CD4-positive, CD25-positive, alpha-beta regulatory T cell (primary cell): ENCODE measurements at regions not wholly inside any gene's neighbourhood (a gene's known extent, or its start where the extent isn't known, plus 50 kb on each side); places are given as distances from the start of the nearest gene placed in this dataset.

Experiments used
- ATAC-seq, 2 donors: fragments of 150-1000 bp; cut with Tn5 transposase; one replicate each; pipeline ENCODE4 v1.10.0; 2021; ENCODE audit warnings: low read depth in 2 of 2, moderate number of reproducible peaks in 2 of 2, moderate library complexity in 1 of 2
- DNase-seq, 3 donors: peaks; one replicate each; pipeline versions ENCODE4 v3.0.0 to v3.0.0-alpha.2; 2012 to 2022; ENCODE audit warnings: mixed read lengths in 1 of 3
- H3K27ac ChIP-seq: one replicate; pipeline ENCODE4 v1.7.0; 2013; ENCODE audit warnings: mild to moderate bottlenecking, low read length; ENCODE audit not compliant: insufficient read depth, poor library complexity, severe bottlenecking
- H3K27me3 ChIP-seq: one replicate; pipeline ENCODE4 v1.7.0; 2013; ENCODE audit warnings: low read length; ENCODE audit not compliant: control insufficient read depth, insufficient read depth
- H3K36me3 ChIP-seq: one replicate; pipeline ENCODE4 v1.7.0; 2013; ENCODE audit warnings: mild to moderate bottlenecking, low read length, moderate library complexity; ENCODE audit not compliant: control insufficient read depth, insufficient read depth
- H3K4me1 ChIP-seq: 2 replicates; pipeline ENCODE4 v1.7.0; 2013; ENCODE audit warnings: mild to moderate bottlenecking, low read length; ENCODE audit not compliant: insufficient read depth, control insufficient read depth, poor library complexity, severe bottlenecking
- H3K4me3 ChIP-seq: one replicate; pipeline ENCODE4 v1.7.0; 2013; ENCODE audit warnings: low read depth, mild to moderate bottlenecking, low read length, moderate library complexity
- H3K9me3 ChIP-seq, 2 experiments: 1 replicate in 1 of 2; 2 replicates in 1 of 2; pipeline ENCODE4 v1.7.0; 2013; ENCODE audit warnings: low read length in 2 of 2, mild to moderate bottlenecking in 1 of 2, moderate library complexity in 1 of 2; ENCODE audit not compliant: control insufficient read depth in 2 of 2
- H3K27ac Mint-ChIP-seq, 3 donors: one replicate each; pipeline ENCODE4 v1.8.0; 2020 to 2022; ENCODE audit warnings: mild to moderate bottlenecking in 3 of 3, mixed read lengths in 3 of 3, moderate library complexity in 2 of 3
- H3K27me3 Mint-ChIP-seq: one replicate; pipeline ENCODE4 v1.8.0; 2022; ENCODE audit warnings: mild to moderate bottlenecking, mixed read lengths
- H3K36me3 Mint-ChIP-seq: one replicate; pipeline ENCODE4 v1.8.0; 2020; ENCODE audit warnings: mixed read lengths
- H3K4me1 Mint-ChIP-seq, 4 donors: one replicate each; pipeline ENCODE4 v1.8.0; 2020 to 2022; ENCODE audit warnings: mixed read lengths in 4 of 4, mild to moderate bottlenecking in 1 of 4
- H3K4me3 Mint-ChIP-seq, 4 donors: one replicate each; pipeline ENCODE4 v1.8.0; 2020 to 2022; ENCODE audit warnings: mild to moderate bottlenecking in 4 of 4, mixed read lengths in 4 of 4, moderate library complexity in 3 of 4
- H3K9me3 Mint-ChIP-seq, 7 donors: one replicate each; pipeline ENCODE4 v1.8.0; 2020 to 2022; ENCODE audit warnings: mixed read lengths in 7 of 7, mild to moderate bottlenecking in 3 of 7, moderate library complexity in 2 of 7

DNA sequence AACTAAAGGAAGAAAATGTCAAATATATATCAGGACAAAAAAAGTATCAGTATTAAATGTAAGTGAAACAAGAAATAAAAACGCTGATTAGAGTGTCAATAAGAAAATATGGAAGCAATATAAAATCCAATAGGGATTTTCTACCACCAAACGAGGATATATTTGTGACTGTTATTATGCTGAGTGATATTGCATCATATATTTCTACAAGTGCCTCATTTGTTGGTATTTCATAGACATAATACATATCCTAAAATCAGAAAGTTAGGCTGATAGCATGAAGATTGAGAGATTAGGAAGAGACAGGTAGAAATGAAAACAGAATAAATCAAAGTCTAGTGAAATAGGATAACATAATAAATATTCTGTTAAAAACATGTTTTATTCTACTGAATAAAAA lies 429.2 kb upstream of the IRAK1BP1 start:
- Mint-ChIP-seq H3K9me3 (peaks cover 0 to 5% (median 4%) of the 10 kb centered on the region in 7 donors), H3K4me3 (no peak overlapping the region), H3K27ac (no peak overlapping the region), H3K4me1 (no peaks in the 10 kb centered on the region), H3K36me3 (no peaks in the 10 kb centered on the region), H3K27me3 (no peaks in the 10 kb centered on the region)
- no peaks in the 10 kb centered on the region for H3K27me3 ChIP-seq
- no peaks in the 10 kb centered on the region for H3K4me1 ChIP-seq
- H3K36me3 ChIP-seq = no peaks in the 10 kb centered on the region
- DNase-seq (no peak), ATAC-seq (no peak)
- H3K9me3 ChIP-seq = no peaks in the 10 kb centered on the region
- no peak overlapping the region for H3K27ac ChIP-seq
- no peak overlapping the region for H3K4me3 ChIP-seq

DNA sequence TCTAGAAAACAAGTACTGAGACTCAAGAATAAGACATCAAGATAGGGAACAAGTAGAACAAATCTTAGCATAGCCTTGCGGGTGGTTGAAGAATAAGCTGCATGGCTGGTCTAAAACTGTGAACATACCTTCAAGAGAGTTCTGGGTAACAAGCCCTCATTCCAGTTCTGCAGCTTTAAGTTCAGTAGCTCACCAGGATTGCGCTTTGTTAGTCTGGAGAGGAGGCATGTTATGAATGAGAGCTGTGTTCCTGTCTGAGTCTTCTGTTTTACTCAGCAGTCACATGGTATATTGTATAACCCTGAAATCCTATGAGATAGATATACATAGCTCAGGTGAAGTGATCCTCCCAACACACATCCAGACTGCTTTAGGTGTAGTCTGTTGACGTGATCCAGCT lies 406.6 kb upstream of the IRAK1BP1 start:
- H3K4me3 ChIP-seq = no peak overlapping the region
- no peaks in the 10 kb centered on the region for H3K27me3 ChIP-seq
- no peak for DNase-seq
- no peaks in the 10 kb centered on the region for H3K36me3 Mint-ChIP-seq
- H3K4me3 Mint-ChIP-seq = no peak overlapping the region
- H3K27me3 Mint-ChIP-seq = no peaks in the 10 kb centered on the region
- no peaks in the 10 kb centered on the region for H3K4me1 ChIP-seq
- no peak overlapping the region for H3K27ac Mint-ChIP-seq
- no peaks in the 10 kb centered on the region for H3K36me3 ChIP-seq
- H3K27ac ChIP-seq = no peak overlapping the region
- peaks cover 0 to 2% of the 10 kb centered on the region in 2 experiments for H3K9me3 ChIP-seq
- H3K9me3 Mint-ChIP-seq = peaks cover 0 to 9% (median 4%) of the 10 kb centered on the region in 7 donors
- no peaks in the 10 kb centered on the region for H3K4me1 Mint-ChIP-seq
- ATAC-seq = no peak

DNA sequence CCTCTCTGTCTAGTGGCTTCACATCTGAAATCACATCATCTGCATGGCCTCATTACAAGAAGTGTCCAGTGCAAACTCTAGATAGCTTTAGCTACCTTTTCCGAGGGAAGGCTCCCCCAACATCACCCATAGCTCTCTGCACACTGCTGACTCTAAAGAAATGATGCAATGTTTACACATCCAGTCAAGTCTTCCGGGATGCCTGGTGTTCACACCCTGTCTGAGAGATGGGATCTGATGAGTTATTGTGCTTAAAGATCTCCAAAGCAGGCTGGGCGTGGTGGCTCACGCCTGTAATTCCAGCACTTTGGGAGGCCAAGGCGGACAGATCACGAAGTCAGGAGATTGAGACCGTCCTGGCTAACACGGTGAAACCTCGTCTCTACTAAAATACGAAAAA lies 404.6 kb upstream of the IRAK1BP1 start:
- peaks cover 0 to 2% of the 10 kb centered on the region in 2 experiments for H3K9me3 ChIP-seq

DNA sequence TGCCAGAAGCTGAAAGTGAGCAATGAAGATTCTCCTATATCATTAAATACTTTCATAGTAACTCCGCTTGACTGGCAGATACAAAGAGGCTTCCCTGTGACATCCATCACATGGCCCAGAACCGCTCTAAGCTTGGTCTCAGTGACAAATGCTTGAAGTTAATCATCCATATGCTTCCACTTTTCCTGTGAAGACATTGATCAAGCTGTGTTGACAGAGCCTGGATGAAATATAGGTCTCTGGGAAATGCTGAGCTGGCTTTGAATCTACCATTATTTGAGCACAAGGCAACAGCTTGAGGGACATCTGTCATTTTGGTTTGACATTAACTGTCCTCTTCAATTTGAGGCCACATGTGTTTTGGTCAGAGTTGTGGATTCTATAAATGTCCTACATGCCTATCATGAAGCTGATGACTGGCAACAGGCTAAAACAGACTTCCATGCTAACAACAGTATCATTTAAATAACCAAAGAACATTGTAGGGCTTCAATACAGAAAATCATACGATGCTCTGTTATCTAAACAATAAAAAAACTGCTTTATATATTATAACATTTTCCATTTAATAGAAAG lies 402.2 kb upstream of the IRAK1BP1 start:
- H3K27me3 ChIP-seq = no peaks in the 10 kb centered on the region
- no peaks in the 10 kb centered on the region for H3K36me3 Mint-ChIP-seq
- H3K9me3 ChIP-seq = no peaks in the 10 kb centered on the region
- DNase-seq (no peak), ATAC-seq (no peak)
- no peaks in the 10 kb centered on the region for H3K4me1 ChIP-seq
- H3K27me3 Mint-ChIP-seq = no peaks in the 10 kb centered on the region
- peaks cover 0 to 12% (median 0%) of the 10 kb centered on the region in 7 donors for H3K9me3 Mint-ChIP-seq
- no peak overlapping the region for H3K27ac Mint-ChIP-seq
- no peaks in the 10 kb centered on the region for H3K4me1 Mint-ChIP-seq
- no peak overlapping the region for H3K4me3 Mint-ChIP-seq
- H3K27ac ChIP-seq = no peak overlapping the region
- no peak overlapping the region for H3K4me3 ChIP-seq
- no peaks in the 10 kb centered on the region for H3K36me3 ChIP-seq

More for the DNA sequence above, 404.6 kb upstream of the IRAK1BP1 start:
- ATAC-seq (no peak), DNase-seq (no peak)
- H3K36me3 Mint-ChIP-seq = no peaks in the 10 kb centered on the region
- H3K4me1 ChIP-seq = no peaks in the 10 kb centered on the region
- H3K27me3 ChIP-seq = no peaks in the 10 kb centered on the region
- no peaks in the 10 kb centered on the region for H3K36me3 ChIP-seq
- H3K4me3 ChIP-seq = no peak overlapping the region
- H3K27ac ChIP-seq = no peak overlapping the region
- H3K27me3 Mint-ChIP-seq = no peaks in the 10 kb centered on the region
- peaks cover 0 to 7% (median 0%) of the 10 kb centered on the region in 7 donors for H3K9me3 Mint-ChIP-seq
- no peak overlapping the region for H3K27ac Mint-ChIP-seq
- H3K4me3 Mint-ChIP-seq = no peak overlapping the region
- no peaks in the 10 kb centered on the region for H3K4me1 Mint-ChIP-seq

DNA sequence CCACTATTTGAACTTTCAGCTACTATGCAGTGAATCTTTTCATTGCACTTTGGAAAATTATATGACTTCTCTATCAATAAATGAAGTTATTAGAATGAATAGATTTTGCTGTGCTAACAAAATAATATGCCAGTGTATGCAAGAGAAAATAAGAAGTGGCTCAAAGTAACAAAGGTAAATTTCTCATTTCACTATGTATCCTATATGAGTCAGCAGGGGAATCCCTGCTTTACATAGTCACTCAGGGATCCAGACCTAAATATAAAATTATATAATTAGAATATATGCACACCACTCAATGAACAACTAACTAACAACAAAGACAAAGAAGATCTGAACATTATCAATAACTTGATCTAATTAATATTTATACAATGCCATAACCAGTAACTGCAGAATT lies 390.8 kb upstream of the IRAK1BP1 start:
- Mint-ChIP-seq H3K27me3 (no peaks in the 10 kb centered on the region), H3K4me1 (no peaks in the 10 kb centered on the region), H3K4me3 (no peak overlapping the region), H3K9me3 (peaks cover 0 to 5% (median 1%) of the 10 kb centered on the region in 7 donors), H3K36me3 (no peaks in the 10 kb centered on the region), H3K27ac (no peak overlapping the region)
- no peak overlapping the region for H3K27ac ChIP-seq
- no peak for DNase-seq
- no peaks in the 10 kb centered on the region for H3K9me3 ChIP-seq
- no peaks in the 10 kb centered on the region for H3K4me1 ChIP-seq
- no peak overlapping the region for H3K4me3 ChIP-seq
- no peak for ATAC-seq
- no peaks in the 10 kb centered on the region for H3K27me3 ChIP-seq
- H3K36me3 ChIP-seq = no peaks in the 10 kb centered on the region

DNA sequence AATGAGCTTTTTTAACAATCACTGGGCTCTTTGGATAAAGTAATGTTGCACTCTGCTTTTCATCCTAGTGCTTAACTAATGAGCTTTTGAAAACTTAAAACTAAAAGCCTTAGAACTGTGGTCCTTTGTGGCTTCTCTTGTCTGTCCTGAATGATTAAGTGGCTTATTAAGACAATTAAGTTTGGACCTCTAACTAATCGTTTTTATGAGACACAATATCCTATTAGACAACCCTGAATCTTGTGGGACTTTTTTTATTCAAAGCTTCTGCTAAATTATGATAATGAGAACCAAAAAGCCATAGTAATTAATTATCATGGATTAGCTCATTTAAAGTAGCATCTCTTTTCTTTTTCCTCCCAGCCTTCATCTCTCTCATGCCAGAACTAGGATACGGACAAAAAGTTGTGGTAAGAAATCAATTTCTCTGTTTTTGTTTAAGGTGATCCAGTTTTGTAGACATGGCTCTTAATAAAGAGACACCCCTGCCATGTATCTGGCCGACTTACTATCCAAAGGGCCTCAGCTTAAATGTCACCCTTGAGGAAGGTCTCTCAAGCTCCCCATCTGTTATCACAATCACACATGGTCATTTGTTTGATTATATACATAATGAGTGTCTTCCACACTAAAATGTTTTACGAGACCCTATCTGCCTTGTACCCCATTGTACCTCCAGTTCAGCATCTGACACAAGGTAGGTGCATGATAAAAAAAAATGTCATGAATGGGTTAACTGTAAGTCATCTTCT lies 384.4 kb upstream of the IRAK1BP1 start:
- no peaks in the 10 kb centered on the region for H3K36me3 Mint-ChIP-seq
- Histone ChIP-seq H3K4me1 (no peaks in the 10 kb centered on the region), H3K4me3 (no peak overlapping the region), H3K27ac (no peak overlapping the region), H3K9me3 (no peaks in the 10 kb centered on the region), H3K36me3 (no peaks in the 10 kb centered on the region), H3K27me3 (no peaks in the 10 kb centered on the region)
- peaks cover 0 to 6% (median 0%) of the 10 kb centered on the region in 7 donors for H3K9me3 Mint-ChIP-seq
- no peak overlapping the region for H3K27ac Mint-ChIP-seq
- DNase-seq = no peak
- H3K4me1 Mint-ChIP-seq = no peaks in the 10 kb centered on the region
- no peak for ATAC-seq
- H3K4me3 Mint-ChIP-seq = no peak overlapping the region
- H3K27me3 Mint-ChIP-seq = no peaks in the 10 kb centered on the region

DNA sequence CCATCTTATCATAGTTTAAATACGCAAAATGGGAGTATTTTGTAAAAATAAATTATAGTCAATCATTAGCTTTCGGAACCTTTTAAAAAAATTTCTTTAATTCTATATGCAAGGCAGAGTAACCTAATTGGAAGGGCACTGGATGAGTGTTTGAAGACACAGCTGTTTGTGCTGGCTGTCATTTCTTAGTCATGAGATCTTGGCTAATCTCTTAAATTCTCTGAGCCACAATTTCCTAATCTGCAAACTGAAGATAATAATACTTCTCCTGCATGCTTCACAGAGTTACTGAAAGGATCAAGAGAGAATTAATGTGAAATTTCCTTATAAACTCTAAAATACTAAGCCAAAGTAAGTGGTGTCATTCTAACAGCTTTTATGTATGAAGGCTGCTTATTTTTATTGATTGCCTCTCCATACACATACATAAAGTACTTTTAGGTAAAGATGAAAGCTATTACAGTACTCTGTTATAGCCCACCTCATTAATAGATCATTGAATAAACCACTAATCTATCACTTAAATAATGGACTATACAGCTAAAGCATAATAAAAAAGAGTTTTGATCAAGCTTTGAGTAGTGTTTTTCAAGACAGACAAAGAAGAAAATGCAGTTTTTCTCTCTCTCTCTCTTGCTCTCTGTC lies 383.7 kb upstream of the IRAK1BP1 start:
- no peak overlapping the region for H3K4me3 ChIP-seq
- no peaks in the 10 kb centered on the region for H3K27me3 ChIP-seq
- no peaks in the 10 kb centered on the region for H3K36me3 ChIP-seq
- no peaks in the 10 kb centered on the region for H3K27me3 Mint-ChIP-seq
- ATAC-seq (no peak), DNase-seq (no peak)
- no peak overlapping the region for H3K27ac Mint-ChIP-seq
- H3K4me1 ChIP-seq = no peaks in the 10 kb centered on the region
- H3K27ac ChIP-seq = no peak overlapping the region
- H3K9me3 Mint-ChIP-seq = peaks cover 0 to 6% (median 0%) of the 10 kb centered on the region in 7 donors
- no peak overlapping the region for H3K4me3 Mint-ChIP-seq
- no peaks in the 10 kb centered on the region for H3K9me3 ChIP-seq
- H3K36me3 Mint-ChIP-seq = no peaks in the 10 kb centered on the region
- no peaks in the 10 kb centered on the region for H3K4me1 Mint-ChIP-seq
